Brain microvascular endothelial cell (primary cell): ENCODE measurements at regions not wholly inside any gene's neighbourhood (a gene's known extent, or its start where the extent isn't known, plus 50 kb on each side); places are given as distances from the start of the nearest gene placed in this dataset.

Source experiments
- DNase-seq: peaks from one replicate; pipeline ENCODE4 v3.0.0-alpha.2; 2020
- H3K27ac ChIP-seq: fragments of 250-450 bp; sonication (Bioruptor Pico); 2 replicates; pipeline ENCODE4 v1.5.1; 2020; ENCODE audit warnings: mild to moderate bottlenecking, moderate library complexity
- H3K27me3 ChIP-seq: fragments of 250-450 bp; sonication (Bioruptor Pico); replicated peaks from 2 replicates; pipeline ENCODE4 v1.5.1; 2020; ENCODE audit warnings: mild to moderate bottlenecking
- H3K36me3 ChIP-seq: fragments of 250-450 bp; sonication (Bioruptor Pico); replicated peaks from 2 replicates; pipeline ENCODE4 v1.5.1; 2020; ENCODE audit warnings: mild to moderate bottlenecking
- H3K4me3 ChIP-seq: 2 replicates; pipeline ENCODE4 v1.5.1; 2011; ENCODE audit warnings: low read depth, mild to moderate bottlenecking, control low read depth, low read length, moderate library complexity
- in situ Hi-C: cut with HindIII; loops from 2 replicates; pipeline ENCODE4 v1.10.0; 2017; ENCODE audit warnings: low sequenced_read_pairs, low pct_ligation_motif_present
- TF ChIP-seq, protein P1 (sequence below): IDR thresholded peaks from 2 replicates; pipeline ENCODE4 v1.5.1; 2011; ENCODE audit warnings: low read depth, mild to moderate bottlenecking, moderate library complexity, low read length, control low read depth, inconsistent platforms; ENCODE audit errors: missing control alignments

- Histone ChIP-seq H3K36me3 (no peaks in the 10 kb centered on the region), H3K27ac (no peak overlapping the region), H3K4me3 (no peak overlapping the region), H3K27me3 (no peaks in the 10 kb centered on the region)
- in situ Hi-C loops, result no loop called here
- TF ChIP-seq, protein P1, sequence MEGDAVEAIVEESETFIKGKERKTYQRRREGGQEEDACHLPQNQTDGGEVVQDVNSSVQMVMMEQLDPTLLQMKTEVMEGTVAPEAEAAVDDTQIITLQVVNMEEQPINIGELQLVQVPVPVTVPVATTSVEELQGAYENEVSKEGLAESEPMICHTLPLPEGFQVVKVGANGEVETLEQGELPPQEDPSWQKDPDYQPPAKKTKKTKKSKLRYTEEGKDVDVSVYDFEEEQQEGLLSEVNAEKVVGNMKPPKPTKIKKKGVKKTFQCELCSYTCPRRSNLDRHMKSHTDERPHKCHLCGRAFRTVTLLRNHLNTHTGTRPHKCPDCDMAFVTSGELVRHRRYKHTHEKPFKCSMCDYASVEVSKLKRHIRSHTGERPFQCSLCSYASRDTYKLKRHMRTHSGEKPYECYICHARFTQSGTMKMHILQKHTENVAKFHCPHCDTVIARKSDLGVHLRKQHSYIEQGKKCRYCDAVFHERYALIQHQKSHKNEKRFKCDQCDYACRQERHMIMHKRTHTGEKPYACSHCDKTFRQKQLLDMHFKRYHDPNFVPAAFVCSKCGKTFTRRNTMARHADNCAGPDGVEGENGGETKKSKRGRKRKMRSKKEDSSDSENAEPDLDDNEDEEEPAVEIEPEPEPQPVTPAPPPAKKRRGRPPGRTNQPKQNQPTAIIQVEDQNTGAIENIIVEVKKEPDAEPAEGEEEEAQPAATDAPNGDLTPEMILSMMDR, result no peak
- DNase-seq, result no peak
Measured at GRCh38 chr9:1235650-1236049, 185.5 kb downstream of the DMRT2 start.

DNA sequence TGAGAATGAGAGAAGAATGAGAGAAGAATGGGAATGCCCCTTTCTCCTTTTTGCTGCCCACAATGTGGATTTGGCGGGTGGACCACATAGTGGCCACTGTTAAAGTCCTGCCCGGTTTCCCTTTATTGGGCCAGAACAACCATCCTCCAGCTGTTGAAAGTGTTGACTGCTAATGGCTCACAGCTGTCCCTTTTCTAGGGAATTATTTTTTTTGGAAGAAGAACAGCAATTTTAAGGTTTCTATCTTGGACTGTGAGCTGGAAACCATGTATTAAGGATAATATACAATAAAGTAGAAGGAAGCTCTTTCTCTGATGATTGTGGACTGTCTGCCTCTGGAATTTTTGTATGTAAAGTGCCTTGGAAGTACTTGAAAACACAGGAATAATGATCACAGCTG is 185.9 kb downstream of the DMRT2 start:
- TF ChIP-seq, protein P1, result no peak
- Histone ChIP-seq H3K27me3 (no peaks in the 10 kb centered on the region), H3K27ac (no peak overlapping the region), H3K36me3 (no peaks in the 10 kb centered on the region), H3K4me3 (no peak overlapping the region)
- in situ Hi-C loops, result no loop called here
- DNase-seq, result no peak

GRCh38 chr9:1238407-1238806 is 188.2 kb downstream of the DMRT2 start:
- no peaks in the 10 kb centered on the region for H3K27me3 ChIP-seq
- H3K27ac ChIP-seq, result no peak overlapping the region
- TF ChIP-seq, protein P1, result no peak
- no peak for DNase-seq
- no peak overlapping the region for H3K4me3 ChIP-seq
- H3K36me3 ChIP-seq, result no peaks in the 10 kb centered on the region
- in situ Hi-C loops, result no loop called here

DNA sequence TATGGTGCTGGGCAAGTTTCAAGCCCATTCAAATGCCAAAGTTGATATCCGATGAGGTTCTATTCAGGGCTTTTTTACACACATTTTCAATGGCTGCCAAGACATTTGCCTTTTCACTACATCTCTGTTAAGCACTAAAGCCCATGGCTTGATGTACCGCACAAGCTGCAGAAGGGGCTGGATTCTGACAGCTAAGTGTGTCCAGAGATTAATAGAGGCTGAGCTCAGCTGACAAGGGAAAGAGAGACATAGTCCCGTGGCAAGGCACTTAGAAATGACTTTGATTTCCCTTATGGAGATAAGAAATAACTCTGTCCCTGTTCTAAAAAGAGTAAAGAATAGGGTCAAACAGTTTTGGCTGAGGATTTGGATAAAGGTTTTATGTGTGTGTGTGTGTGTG is 198.6 kb downstream of the DMRT2 start:
- TF ChIP-seq, protein P1, result no peak
- no peak overlapping the region for H3K27ac ChIP-seq
- H3K4me3 ChIP-seq, result no peak overlapping the region
- H3K27me3 ChIP-seq, result no peaks in the 10 kb centered on the region
- no peaks in the 10 kb centered on the region for H3K36me3 ChIP-seq
- no peak for DNase-seq
- in situ Hi-C loops, result no loop called here

- Histone ChIP-seq H3K27me3 (no peaks in the 10 kb centered on the region), H3K4me3 (no peak overlapping the region), H3K36me3 (no peaks in the 10 kb centered on the region), H3K27ac (no peak overlapping the region)
- no peak for DNase-seq
- in situ Hi-C loops, result no loop called here
- TF ChIP-seq, protein P1, result no peak
Measured at GRCh38 chr9:1253064-1253979, 203.2 kb downstream of the DMRT2 start.
